ENCODE measurements at regions not wholly inside any gene's neighbourhood (a gene's known extent, or its start where the extent isn't known, plus 50 kb on each side); places are given as distances from the start of the nearest gene placed in this dataset.
A peak's percentile ranks its signal among the peaks of the same experiment; 100 is the strongest.

GRCh38 chr3:177300039-177300833, 103.0 kb upstream of the TBL1XR1 start:
- DNase-seq = peak in 2 of 56 donors; percentile 1 to 7

- no peak for DNase-seq
Measured at GRCh38 chr3:177300842-177301241, 103.6 kb upstream of the TBL1XR1 start.

- no peak for DNase-seq
Measured at GRCh38 chr3:177306252-177306651, 109.0 kb upstream of the TBL1XR1 start.

GRCh38 chr3:177307391-177307790, 110.1 kb upstream of the TBL1XR1 start:
- no peak for DNase-seq

GRCh38 chr3:177307826-177308225, 110.5 kb upstream of the TBL1XR1 start:
- DNase-seq = no peak

- DNase-seq = no peak
Measured at GRCh38 chr3:177308286-177308685, 111.0 kb upstream of the TBL1XR1 start.

- no peak for DNase-seq
Measured at GRCh38 chr3:177308911-177309310, 111.6 kb upstream of the TBL1XR1 start.

- DNase-seq = no peak
Measured at GRCh38 chr3:177312491-177312890, 115.2 kb upstream of the TBL1XR1 start.

- DNase-seq = no peak
Measured at GRCh38 chr3:177314897-177315296, 117.6 kb upstream of the TBL1XR1 start.

GRCh38 chr3:177317247-177317646, 120.0 kb upstream of the TBL1XR1 start:
- DNase-seq = no peak

- no peak for DNase-seq
Measured at GRCh38 chr3:177318559-177318958, 121.3 kb upstream of the TBL1XR1 start.

- no peak for DNase-seq
Measured at GRCh38 chr3:177320765-177321247, 123.5 kb upstream of the TBL1XR1 start.

- no peak for DNase-seq
Measured at GRCh38 chr3:177321819-177322218, 124.5 kb upstream of the TBL1XR1 start.

GRCh38 chr3:177322881-177323280, 125.6 kb upstream of the TBL1XR1 start:
- DNase-seq = peak in 1 of 56 donors; percentile 9

- no peak for DNase-seq
Measured at GRCh38 chr3:177329854-177330253, 132.6 kb upstream of the TBL1XR1 start.

- no peak for DNase-seq
Measured at GRCh38 chr3:177330779-177331178, 133.5 kb upstream of the TBL1XR1 start.

- DNase-seq = no peak
Measured at GRCh38 chr3:177331203-177331835, 134.0 kb upstream of the TBL1XR1 start.

GRCh38 chr3:177332955-177333354, 135.7 kb upstream of the TBL1XR1 start:
- DNase-seq = no peak

GRCh38 chr3:177333533-177334520, 136.5 kb upstream of the TBL1XR1 start:
- DNase-seq = no peak

GRCh38 chr3:177334803-177335202, 137.5 kb upstream of the TBL1XR1 start:
- DNase-seq = no peak

GRCh38 chr3:177335728-177336127, 138.4 kb upstream of the TBL1XR1 start:
- DNase-seq = no peak
